ENCODE measurements at regions not wholly inside any gene's neighbourhood (a gene's known extent, or its start where the extent isn't known, plus 50 kb on each side); places are given as distances from the start of the nearest gene placed in this dataset.

DNA sequence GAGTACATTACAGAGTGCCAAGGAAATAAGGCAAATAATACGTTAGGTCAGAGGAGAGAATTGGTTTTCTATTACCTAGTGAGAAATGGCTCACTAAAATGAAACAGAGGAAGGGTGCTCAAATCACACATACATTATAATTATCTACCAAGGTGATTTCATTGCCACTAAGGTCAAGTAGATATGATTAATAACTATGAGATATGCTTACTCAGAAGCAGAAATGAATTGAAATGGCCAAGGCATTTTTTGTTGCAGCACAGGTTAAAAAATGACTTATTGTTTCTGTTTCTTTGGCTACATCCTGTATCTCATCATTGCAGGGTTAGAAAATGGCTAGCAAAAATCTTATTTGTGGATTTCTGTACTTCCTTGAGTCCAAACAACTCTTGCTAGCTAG, 154.5 kb upstream of the GORAB start:
- no peak overlapping the region for H3K4me3 ChIP-seq (ENCODE audit: low read depth, low read length)
- TF ChIP-seq, protein P1, sequence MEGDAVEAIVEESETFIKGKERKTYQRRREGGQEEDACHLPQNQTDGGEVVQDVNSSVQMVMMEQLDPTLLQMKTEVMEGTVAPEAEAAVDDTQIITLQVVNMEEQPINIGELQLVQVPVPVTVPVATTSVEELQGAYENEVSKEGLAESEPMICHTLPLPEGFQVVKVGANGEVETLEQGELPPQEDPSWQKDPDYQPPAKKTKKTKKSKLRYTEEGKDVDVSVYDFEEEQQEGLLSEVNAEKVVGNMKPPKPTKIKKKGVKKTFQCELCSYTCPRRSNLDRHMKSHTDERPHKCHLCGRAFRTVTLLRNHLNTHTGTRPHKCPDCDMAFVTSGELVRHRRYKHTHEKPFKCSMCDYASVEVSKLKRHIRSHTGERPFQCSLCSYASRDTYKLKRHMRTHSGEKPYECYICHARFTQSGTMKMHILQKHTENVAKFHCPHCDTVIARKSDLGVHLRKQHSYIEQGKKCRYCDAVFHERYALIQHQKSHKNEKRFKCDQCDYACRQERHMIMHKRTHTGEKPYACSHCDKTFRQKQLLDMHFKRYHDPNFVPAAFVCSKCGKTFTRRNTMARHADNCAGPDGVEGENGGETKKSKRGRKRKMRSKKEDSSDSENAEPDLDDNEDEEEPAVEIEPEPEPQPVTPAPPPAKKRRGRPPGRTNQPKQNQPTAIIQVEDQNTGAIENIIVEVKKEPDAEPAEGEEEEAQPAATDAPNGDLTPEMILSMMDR (conservative IDR thresholded peaks at IDR 0.05; ENCODE audit: low read depth, low read length) = no peak
- no peak for DNase-seq (ENCODE audit: low read depth)

DNA sequence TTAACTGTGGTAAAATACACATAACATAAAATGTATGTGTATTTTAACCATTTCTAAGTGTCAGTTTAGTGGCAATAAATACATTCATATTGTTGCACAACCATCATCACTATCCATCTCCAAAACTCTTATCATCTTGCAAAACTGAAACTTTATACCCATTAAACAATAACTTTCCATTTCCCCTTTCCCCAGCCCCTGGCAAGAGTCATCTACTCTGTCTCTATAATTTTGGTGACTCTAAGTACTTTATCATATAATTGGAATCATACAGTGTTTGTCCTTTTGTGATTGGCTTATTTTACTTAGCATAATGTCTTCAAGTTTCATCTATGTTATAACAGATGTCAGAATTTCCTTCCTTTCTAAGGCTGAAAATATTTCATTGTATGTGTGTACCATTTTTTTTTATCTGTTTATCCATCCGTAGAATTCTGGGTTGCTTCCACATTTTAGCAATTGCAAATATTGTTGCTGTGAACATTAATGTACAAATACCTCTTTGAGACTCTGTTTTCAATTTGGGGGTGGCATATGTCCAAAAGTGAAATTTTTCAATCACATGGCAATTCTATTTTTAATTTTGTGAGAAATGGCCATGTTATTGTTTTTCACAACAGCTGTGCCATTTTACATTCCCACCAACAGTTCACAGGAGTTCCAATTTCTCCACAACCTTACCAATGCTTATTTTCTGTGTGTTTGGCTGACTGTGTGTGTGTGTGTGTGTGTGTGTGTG, 153.9 kb upstream of the GORAB start:
- H3K4me3 ChIP-seq (ENCODE audit: low read depth, low read length) = no peak overlapping the region
- TF ChIP-seq, protein P1 (conservative IDR thresholded peaks at IDR 0.05; ENCODE audit: low read depth, low read length) = no peak
- DNase-seq (ENCODE audit: low read depth) = no peak

DNA sequence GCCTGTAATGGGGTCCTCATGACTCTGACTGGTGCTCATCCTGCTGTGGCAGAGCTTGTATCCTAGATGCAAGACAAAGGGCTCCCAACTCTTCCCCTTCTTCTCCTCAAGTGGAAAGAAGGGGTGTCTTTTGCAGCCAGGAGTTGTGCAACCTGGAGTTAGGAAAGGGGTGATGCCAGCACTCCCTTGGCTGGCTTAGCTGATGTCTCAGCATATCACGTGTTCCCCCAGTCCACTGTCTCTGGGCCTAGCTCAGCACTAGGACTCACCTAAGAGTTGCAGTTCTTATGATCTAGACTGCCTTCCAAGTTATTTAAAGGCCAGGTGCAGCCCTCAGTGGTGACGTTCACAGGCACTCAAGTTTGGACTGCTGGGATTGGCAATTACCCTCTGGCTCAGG, 146.2 kb upstream of the GORAB start:
- no peak for DNase-seq (ENCODE audit: low read depth)
- no peak overlapping the region for H3K4me3 ChIP-seq (ENCODE audit: low read depth, low read length)
- TF ChIP-seq, protein P1 (conservative IDR thresholded peaks at IDR 0.05; ENCODE audit: low read depth, low read length) = no peak

DNA sequence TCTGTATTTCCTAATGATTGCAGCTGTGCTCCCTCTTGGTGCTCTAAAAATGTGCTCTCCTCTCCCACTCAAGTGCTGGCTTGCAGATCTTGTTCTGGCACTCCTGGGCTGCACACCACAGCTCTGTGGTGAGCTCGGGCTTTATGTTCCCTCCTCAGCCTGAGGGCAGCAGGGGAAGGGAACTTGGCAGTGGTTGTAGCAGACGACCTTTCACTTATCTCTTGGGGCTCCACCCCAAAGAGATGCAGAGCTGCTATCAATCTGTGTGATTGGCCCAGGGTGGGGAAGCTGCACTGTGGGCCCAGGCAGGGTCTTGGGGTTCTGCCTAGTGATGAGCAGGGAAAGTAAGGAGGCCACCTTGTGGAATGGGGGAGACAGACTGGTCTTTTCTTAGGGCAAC, 143.5 kb upstream of the GORAB start:
- TF ChIP-seq, protein P1 (conservative IDR thresholded peaks at IDR 0.05; ENCODE audit: low read depth, low read length) = no peak
- H3K4me3 ChIP-seq (ENCODE audit: low read depth, low read length) = no peak overlapping the region
- DNase-seq (ENCODE audit: low read depth) = no peak

DNA sequence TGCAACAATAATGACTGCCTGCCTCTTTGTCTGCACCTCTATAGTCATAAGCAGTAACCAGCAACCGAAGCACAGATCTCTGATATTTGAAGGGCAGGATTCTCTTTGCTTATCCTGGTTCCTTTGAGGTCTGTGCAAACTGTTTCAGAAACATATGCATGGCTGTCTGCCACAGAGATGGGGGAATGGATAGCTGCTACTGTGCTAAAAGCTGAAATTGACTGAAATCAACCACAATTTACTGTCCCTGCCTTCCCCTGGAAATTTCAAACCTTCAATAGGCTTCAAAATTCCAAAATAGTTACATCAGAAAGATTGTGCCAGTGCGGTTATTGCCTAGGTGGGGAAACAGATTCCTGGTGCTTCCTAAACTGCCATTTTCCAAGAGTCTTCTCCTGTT, 136.8 kb upstream of the GORAB start:
- TF ChIP-seq, protein P1 (conservative IDR thresholded peaks at IDR 0.05; ENCODE audit: low read depth, low read length) = no peak
- no peak for DNase-seq (ENCODE audit: low read depth)
- H3K4me3 ChIP-seq (ENCODE audit: low read depth, low read length) = no peak overlapping the region

DNA sequence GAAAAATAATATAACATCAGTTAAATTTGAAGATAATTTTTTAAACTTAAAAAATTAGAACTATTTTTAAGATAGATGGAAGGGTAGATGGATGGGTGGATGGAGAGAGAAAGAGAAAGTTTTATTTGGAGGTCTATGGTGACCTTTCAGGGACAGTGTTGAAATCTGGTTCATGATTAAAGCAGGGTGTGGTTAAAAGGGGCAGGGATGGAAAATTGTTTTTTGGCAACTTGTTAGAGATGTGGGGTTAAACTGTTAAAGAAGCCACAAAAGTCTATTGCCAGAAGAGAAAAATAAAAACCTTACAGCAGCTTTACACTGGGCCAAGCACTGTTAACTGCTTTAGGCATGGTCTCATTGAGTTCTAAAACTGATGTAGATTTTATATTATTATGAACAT, 134.9 kb upstream of the GORAB start:
- TF ChIP-seq, protein P1 (conservative IDR thresholded peaks at IDR 0.05; ENCODE audit: low read depth, low read length) = no peak
- H3K4me3 ChIP-seq (ENCODE audit: low read depth, low read length) = no peak overlapping the region
- DNase-seq (ENCODE audit: low read depth) = no peak
